SKM-1 (cell line): ENCODE measurements at regions not wholly inside any gene's neighbourhood (a gene's known extent, or its start where the extent isn't known, plus 50 kb on each side); places are given as distances from the start of the nearest gene placed in this dataset.

ENCODE experiments used
- DNase-seq: peaks from one replicate; lab custom pipeline; 2025; ENCODE audit not compliant: unreplicated experiment; lab: John Stamatoyannopoulos, UW

DNA sequence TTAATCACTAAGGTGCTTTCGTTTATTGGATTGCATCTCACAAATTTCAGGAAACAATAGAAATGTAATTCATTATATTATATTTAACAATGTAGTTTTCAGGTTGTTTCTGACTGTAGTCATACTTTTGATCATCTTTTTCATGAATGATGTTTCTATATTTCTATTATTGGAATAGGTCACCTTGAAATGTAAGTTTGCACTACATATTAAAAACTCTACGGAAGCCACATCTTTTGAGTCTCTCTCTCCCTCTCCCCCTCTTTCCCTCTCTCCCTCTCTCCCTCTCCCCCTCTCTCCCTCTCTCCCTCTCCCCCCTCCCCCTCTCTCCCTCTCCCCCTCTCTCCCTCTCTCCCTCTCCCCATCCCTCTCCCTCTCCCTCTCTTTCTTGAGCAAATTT lies 131.3 kb upstream of the FBXL4 start:
- no peak for DNase-seq

- no peak for DNase-seq
Measured at GRCh38 chr6:99073223-99073622, 125.5 kb upstream of the FBXL4 start.

- DNase-seq = no peak
Measured at GRCh38 chr6:99066044-99066443, 118.3 kb upstream of the FBXL4 start.

DNA sequence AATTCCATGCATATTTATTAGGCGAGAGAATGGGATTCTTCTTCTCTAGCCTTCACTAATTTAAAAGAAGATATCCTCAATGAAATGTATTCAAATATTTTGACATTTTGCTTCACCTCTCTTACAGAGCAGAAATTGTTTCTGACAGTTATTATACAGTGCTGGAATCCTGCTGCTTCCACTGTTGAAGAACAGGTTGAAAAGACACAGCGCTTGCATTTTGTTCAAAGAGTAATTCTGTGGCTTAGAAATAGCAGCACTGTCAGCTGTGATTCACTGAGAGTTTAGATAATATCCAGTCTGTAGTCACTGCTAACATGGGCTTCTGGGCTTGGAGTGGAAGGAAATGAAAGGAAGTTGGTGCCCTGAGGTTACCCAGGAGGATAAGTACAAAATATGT lies 117.1 kb upstream of the FBXL4 start:
- DNase-seq = no peak

DNA sequence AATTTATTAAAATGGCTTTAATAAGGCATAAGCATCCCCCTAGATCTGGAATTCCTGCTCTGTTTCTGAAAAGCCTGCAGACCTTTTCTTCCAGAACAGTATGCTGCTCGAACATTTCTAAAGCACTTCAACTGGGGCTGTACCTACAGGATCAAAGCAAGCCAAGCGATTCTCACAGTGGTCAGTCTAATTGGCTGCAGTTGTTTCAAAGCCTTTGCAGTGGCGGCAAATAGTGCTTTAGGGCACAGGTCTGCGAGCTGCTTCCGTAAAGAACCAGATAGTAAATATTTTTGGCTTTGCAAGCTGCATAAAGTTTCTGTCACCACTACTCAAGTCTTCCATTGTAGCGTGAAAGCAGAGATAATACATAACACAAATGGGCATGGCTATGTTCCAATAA lies 88.9 kb upstream of the FBXL4 start:
- no peak for DNase-seq

- no peak for DNase-seq
Measured at GRCh38 chr6:99032396-99032795, 84.7 kb upstream of the FBXL4 start.

GRCh38 chr6:99031957-99032356 lies 84.2 kb upstream of the FBXL4 start:
- no peak for DNase-seq

DNA sequence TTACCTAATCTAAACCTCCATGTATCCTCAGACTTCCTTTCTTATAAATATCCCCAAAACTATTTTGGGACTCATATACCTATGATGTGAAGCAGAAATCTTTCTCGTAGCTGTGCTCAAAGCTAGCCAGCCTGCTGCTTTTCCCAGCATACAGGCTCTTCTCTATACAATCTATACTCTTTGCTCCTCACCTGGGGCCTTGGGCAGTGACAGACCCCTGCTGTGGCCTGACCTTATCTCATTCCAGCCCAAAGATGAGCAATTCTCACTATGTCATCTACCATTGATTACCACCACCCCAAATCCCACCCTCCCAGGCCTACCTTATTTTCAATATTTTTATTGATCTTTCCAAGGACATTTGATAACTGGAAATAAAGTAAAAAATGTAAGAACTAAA lies 83.2 kb upstream of the FBXL4 start:
- no peak for DNase-seq

- DNase-seq = no peak
Measured at GRCh38 chr6:99026135-99026534, 78.4 kb upstream of the FBXL4 start.

DNA sequence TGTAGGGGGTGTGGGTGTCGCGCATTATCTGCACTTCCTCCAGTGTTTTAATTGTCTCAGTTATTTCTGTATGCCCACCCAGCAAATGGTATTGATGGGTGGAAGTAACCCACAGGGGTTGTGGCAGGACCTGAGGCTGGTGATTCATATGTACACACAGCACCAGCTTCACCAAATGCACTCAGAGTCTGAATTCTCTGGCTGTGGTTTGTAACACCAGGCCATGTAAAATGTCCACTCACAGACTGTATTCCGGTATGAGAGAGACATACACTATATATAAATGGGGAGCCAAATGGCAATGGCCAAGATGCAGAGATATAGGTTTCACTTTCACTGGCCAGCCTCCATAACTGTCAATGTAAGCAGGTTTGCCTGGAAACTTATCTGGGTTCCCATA lies 76.3 kb upstream of the FBXL4 start:
- no peak for DNase-seq

DNA sequence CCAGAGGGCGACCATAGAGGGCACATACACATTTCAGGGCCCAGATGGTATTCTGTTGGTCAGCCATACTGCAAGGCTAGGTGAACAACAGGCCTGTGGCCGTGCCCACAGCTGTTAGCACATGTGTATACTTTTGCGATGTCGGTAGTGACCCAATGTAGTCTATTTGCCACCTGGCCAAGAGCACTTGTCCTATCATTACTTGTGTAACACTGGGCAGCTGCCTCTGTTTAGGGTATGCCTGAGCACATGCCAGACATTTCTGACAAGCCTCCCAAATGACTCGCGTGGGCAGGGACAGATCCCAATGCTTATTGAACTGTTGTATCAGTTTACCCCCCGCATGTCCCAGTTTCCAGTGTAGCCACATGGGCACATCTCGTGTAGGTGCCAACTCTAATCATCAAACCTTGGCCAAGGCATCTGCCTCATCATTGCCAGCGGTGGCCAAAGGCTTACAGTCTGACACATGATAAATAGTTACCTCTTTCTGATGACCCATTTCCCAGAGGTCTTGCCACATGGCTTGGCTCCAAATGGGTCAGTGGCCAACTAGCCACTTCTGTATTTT lies 74.4 kb upstream of the FBXL4 start:
- DNase-seq = no peak

DNA sequence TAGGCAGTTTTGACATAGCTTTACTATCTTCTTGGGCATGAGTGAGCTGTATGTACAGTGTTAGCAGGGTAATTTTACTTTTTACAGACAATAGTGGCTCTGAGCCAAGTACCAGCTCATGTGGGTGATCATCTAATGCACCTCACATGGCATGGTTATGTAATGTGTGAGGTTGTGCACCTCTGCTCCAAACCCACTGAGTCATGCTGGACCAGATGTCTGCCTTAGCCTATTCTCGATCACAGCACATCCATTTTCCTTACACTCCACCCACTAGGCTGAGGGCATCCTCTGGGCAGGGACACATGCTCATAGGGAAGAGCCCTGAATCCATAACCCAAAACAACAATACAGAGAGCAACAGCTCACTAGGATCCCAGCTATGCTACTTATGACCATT lies 71.6 kb upstream of the FBXL4 start:
- no peak for DNase-seq

- no peak for DNase-seq
Measured at GRCh38 chr6:99017150-99017549, 69.4 kb upstream of the FBXL4 start.

- DNase-seq = no peak
Measured at GRCh38 chr6:99016355-99016754, 68.6 kb upstream of the FBXL4 start.

DNA sequence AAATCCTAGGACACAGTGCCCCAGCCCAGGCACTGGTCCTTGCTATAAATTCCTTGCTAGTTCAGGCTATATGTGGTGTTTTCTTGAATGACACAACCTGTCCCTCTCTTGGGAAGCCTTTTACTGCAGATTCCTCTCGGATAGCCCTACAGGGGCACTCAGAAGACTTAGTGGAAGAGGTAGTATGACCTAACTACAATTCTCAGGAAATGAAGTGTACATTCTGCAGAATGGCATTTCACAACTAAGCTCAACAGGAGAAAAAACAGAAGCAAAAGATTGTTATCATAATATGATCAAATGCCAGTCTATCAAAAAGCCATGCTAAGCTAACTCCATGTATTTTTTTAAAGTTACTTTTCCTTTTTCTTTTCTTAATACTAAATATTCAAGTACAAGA lies 66.3 kb upstream of the FBXL4 start:
- no peak for DNase-seq

- no peak for DNase-seq
Measured at GRCh38 chr6:99013661-99014060, 65.9 kb upstream of the FBXL4 start.

GRCh38 chr6:99013145-99013544 lies 65.4 kb upstream of the FBXL4 start:
- no peak for DNase-seq

DNA sequence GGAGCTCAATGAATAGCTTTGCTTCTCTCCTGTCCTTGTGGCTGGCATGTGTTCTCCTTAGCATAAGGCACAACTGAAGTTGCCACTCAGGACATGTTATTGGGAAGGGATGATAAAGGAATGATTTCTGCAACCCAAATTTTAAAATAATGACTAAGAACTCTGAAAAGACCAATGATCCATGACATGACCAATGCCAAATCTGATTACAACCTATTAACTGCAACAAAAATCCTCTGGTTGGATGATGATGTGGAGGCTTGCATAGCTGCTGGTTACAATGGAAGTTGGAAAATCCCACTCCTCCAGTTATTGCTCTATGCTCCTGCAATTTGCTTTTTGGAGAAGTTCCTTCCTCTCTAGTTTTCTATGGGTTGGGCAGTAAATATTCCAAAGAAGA lies 63.4 kb upstream of the FBXL4 start:
- no peak for DNase-seq

GRCh38 chr6:99002831-99003230 lies 55.1 kb upstream of the FBXL4 start:
- no peak for DNase-seq

- DNase-seq = no peak
Measured at GRCh38 chr6:98998103-98998502, 50.4 kb upstream of the FBXL4 start.
